GM23338 (cell line): ENCODE measurements at regions not wholly inside any gene's neighbourhood (a gene's known extent, or its start where the extent isn't known, plus 50 kb on each side); places are given as distances from the start of the nearest gene placed in this dataset.

Source experiments
- ATAC-seq: fragments of 200-7000 bp; cut with Tn5 transposase; 3 replicates; pipeline ENCODE4 v1.9.1; 2020
- DNase-seq: peaks from one replicate; pipeline ENCODE4 v3.0.0-alpha.2; 2015; ENCODE audit warnings: low spot score
- H2AFZ ChIP-seq: fragments of 200-600 bp; sonication (generic); 2 replicates; pipeline ENCODE4 v1.8.0; 2016; ENCODE audit warnings: antibody characterized with exemption, mild to moderate bottlenecking, moderate library complexity
- H3F3A ChIP-seq: fragments of 200-600 bp; sonication (generic); replicated peaks from 2 replicates; pipeline ENCODE4 v1.8.0; 2017; ENCODE audit warnings: antibody characterized with exemption, mixed run types, low read depth
- H3K27ac ChIP-seq: fragments of 200-600 bp; sonication (generic); 2 replicates; pipeline ENCODE4 v1.6.1; 2016; ENCODE audit warnings: low read depth
- H3K27me3 ChIP-seq: fragments of 200-600 bp; sonication (generic); 2 replicates; pipeline ENCODE4 v1.8.0; 2016; ENCODE audit warnings: mild to moderate bottlenecking, mixed run types, moderate library complexity; ENCODE audit not compliant: insufficient read depth
- H3K36me3 ChIP-seq: fragments of 200-600 bp; sonication (generic); 2 replicates; pipeline ENCODE4 v1.8.0; 2016; ENCODE audit warnings: mild to moderate bottlenecking; ENCODE audit not compliant: insufficient read depth
- H3K4me1 ChIP-seq: fragments of 200-600 bp; sonication (generic); 2 replicates; pipeline ENCODE4 v1.8.0; 2016; ENCODE audit warnings: mild to moderate bottlenecking, moderate library complexity; ENCODE audit not compliant: insufficient read depth
- H3K4me2 ChIP-seq: fragments of 200-600 bp; sonication (generic); 2 replicates; pipeline ENCODE4 v1.7.1; 2017; ENCODE audit warnings: mixed run types
- H3K4me3 ChIP-seq: fragments of 200-600 bp; sonication (generic); 2 replicates; pipeline ENCODE4 v1.6.1; 2016; ENCODE audit warnings: mixed run types
- H3K79me2 ChIP-seq: fragments of 200-600 bp; sonication (generic); replicated peaks from 2 replicates; pipeline ENCODE4 v1.8.0; 2017; ENCODE audit warnings: mild to moderate bottlenecking; ENCODE audit not compliant: insufficient read depth
- H3K9me2 ChIP-seq: fragments of 200-600 bp; sonication (generic); 2 replicates; pipeline ENCODE4 v1.8.0; 2017; ENCODE audit not compliant: insufficient read depth
- H4K20me1 ChIP-seq: fragments of 200-600 bp; sonication (generic); replicated peaks from 2 replicates; pipeline ENCODE4 v1.8.0; 2017; ENCODE audit warnings: mild to moderate bottlenecking; ENCODE audit not compliant: insufficient read depth
- H3K27ac Mint-ChIP-seq: 2 replicates; pipeline ENCODE4 v1.8.0; 2020; ENCODE audit warnings: inconsistent platforms, mild to moderate bottlenecking, moderate library complexity, mixed read lengths
- H3K27me3 Mint-ChIP-seq: 3 replicates; pipeline ENCODE4 v1.8.0; 2022; ENCODE audit warnings: low read depth, mild to moderate bottlenecking, moderate library complexity, mixed read lengths, inconsistent platforms; ENCODE audit not compliant: insufficient read depth, poor library complexity
- H3K36me3 Mint-ChIP-seq: 3 replicates; pipeline ENCODE4 v1.8.0; 2021; ENCODE audit warnings: low read depth, mild to moderate bottlenecking, inconsistent platforms, moderate library complexity, mixed read lengths
- H3K4me1 Mint-ChIP-seq: 3 replicates; pipeline ENCODE4 v1.8.0; 2020; ENCODE audit warnings: mild to moderate bottlenecking, inconsistent platforms, mixed read lengths
- H3K4me3 Mint-ChIP-seq: 3 replicates; pipeline ENCODE4 v1.8.0; 2021; ENCODE audit warnings: moderate library complexity, mild to moderate bottlenecking, inconsistent platforms, mixed read lengths
- H3K9me3 Mint-ChIP-seq: 3 replicates; pipeline ENCODE4 v1.8.0; 2020; ENCODE audit warnings: moderate library complexity, mild to moderate bottlenecking, inconsistent platforms, mixed read lengths
- CREB1 ChIP-seq: fragments of 250-450 bp; sonication (Bioruptor Pico); IDR thresholded peaks from 2 replicates; pipeline ENCODE4 v1.5.0; 2020; ENCODE audit warnings: low read depth, mild to moderate bottlenecking, moderate library complexity
- CTCF ChIP-seq, 2 experiments: fragments of 200-600 bp in 1 of 2; sonication (generic) in 1 of 2; conservative IDR thresholded peaks; 2 replicates each; pipeline versions ENCODE4 v1.5.1 to v1.6.1; 2016 to 2017; ENCODE audit warnings: antibody characterized with exemption in 2 of 2, low read depth in 2 of 2, mild to moderate bottlenecking in 2 of 2, moderate library complexity in 1 of 2
- ETS1 ChIP-seq: IDR thresholded peaks from 2 replicates; pipeline ENCODE4 v1.6.1; 2016; ENCODE audit warnings: antibody characterized with exemption
- EZH2 ChIP-seq: fragments of 200-600 bp; sonication (generic); IDR thresholded peaks from one replicate; pipeline ENCODE4 v1.8.0; 2017; ENCODE audit warnings: antibody characterized with exemption, mild to moderate bottlenecking, low read depth; ENCODE audit not compliant: unreplicated experiment
- EZH2phosphoT487 ChIP-seq: fragments of 200-600 bp; sonication (generic); IDR thresholded peaks from one replicate; pipeline ENCODE4 v1.8.1; 2018; ENCODE audit warnings: antibody characterized with exemption; ENCODE audit not compliant: unreplicated experiment
- JUNB ChIP-seq: IDR thresholded peaks from one replicate; pipeline ENCODE4 v1.6.1; 2016; ENCODE audit warnings: antibody characterized with exemption; ENCODE audit not compliant: unreplicated experiment
- NANOG ChIP-seq: IDR thresholded peaks from 2 replicates; pipeline ENCODE4 v1.6.1; 2016; ENCODE audit warnings: antibody characterized with exemption, borderline replicate concordance
- POLR2AphosphoS5 ChIP-seq: IDR thresholded peaks from 2 replicates; pipeline ENCODE4 v1.6.1; 2016; ENCODE audit warnings: antibody characterized with exemption, low read depth
- REST ChIP-seq: IDR thresholded peaks from one replicate; pipeline ENCODE4 v1.6.1; 2018; ENCODE audit warnings: antibody characterized with exemption; ENCODE audit not compliant: unreplicated experiment
- STAT1 ChIP-seq: IDR thresholded peaks from one replicate; pipeline ENCODE4 v1.6.1; 2016; ENCODE audit warnings: antibody characterized with exemption; ENCODE audit not compliant: unreplicated experiment
- ZNF114 ChIP-seq: fragments of 250-450 bp; sonication (Bioruptor Pico); IDR thresholded peaks from 2 replicates; pipeline ENCODE4 v1.5.0; 2020; ENCODE audit warnings: mild to moderate bottlenecking, moderate library complexity
- ZNF331 ChIP-seq: fragments of 250-450 bp; sonication (Bioruptor Pico); IDR thresholded peaks from 2 replicates; pipeline ENCODE4 v1.5.0; 2020; ENCODE audit warnings: low read depth, mild to moderate bottlenecking, moderate library complexity
- ZNF462 ChIP-seq: fragments of 250-450 bp; sonication (Bioruptor Pico); IDR thresholded peaks from 2 replicates; pipeline ENCODE4 v1.5.0; 2020; ENCODE audit warnings: mild to moderate bottlenecking, moderate library complexity

GRCh38 chr14:98015921-98016320 lies 1218.7 kb downstream of the VRK1 start:
- no peaks in the 10 kb centered on the region for H3K4me1 Mint-ChIP-seq
- no peaks in the 10 kb centered on the region for H3K9me3 Mint-ChIP-seq
- H3K27ac Mint-ChIP-seq, result no peak overlapping the region
- Histone ChIP-seq H3K4me1 (no peaks in the 10 kb centered on the region), H3K9me2 (peaks cover 10% of the 10 kb centered on the region; the same call in 1 of the 2 replicates), H4K20me1 (no peaks in the 10 kb centered on the region), H3K4me3 (no peak overlapping the region), H2AFZ (no peak overlapping the region), H3K27ac (no peak overlapping the region), H3K79me2 (no peaks in the 10 kb centered on the region), H3K27me3 (no peaks in the 10 kb centered on the region), H3K36me3 (no peaks in the 10 kb centered on the region), H3F3A (no peaks in the 10 kb centered on the region), H3K4me2 (no peak overlapping the region)
- TF ChIP-seq EZH2phosphoT487, result no peak
- no peak for TF ChIP-seq JUNB
- no peak for TF ChIP-seq NANOG
- TF ChIP-seq ZNF114 (CRISPR knock-in tag), result no peak
- no peak for TF ChIP-seq ETS1
- no peak for TF ChIP-seq REST
- TF ChIP-seq ZNF462 (CRISPR knock-in tag), result no peak
- no peak for TF ChIP-seq STAT1
- no peak for TF ChIP-seq POLR2AphosphoS5
- TF ChIP-seq EZH2, result no peak
- no peak for TF ChIP-seq CREB1 (CRISPR knock-in tag)
- no peak for TF ChIP-seq ZNF331 (CRISPR knock-in tag)
- TF ChIP-seq CTCF (conservative IDR thresholded peaks at IDR 0.05; ENCODE audit: low read depth in 2 of 2), result no peak
- DNase-seq (no peak), ATAC-seq (no peak)
- H3K4me3 Mint-ChIP-seq, result no peak overlapping the region
- H3K36me3 Mint-ChIP-seq, result no peaks in the 10 kb centered on the region
- H3K27me3 Mint-ChIP-seq, result no peaks in the 10 kb centered on the region
